Lower leg skin (tissue), 3 donors: ENCODE measurements at regions not wholly inside any gene's neighbourhood (a gene's known extent, or its start where the extent isn't known, plus 50 kb on each side); places are given as distances from the start of the nearest gene placed in this dataset.

Source experiments
- POLR2A ChIP-seq, 2 donors: fragments of 450-650 bp; IDR thresholded peaks; one replicate each; pipeline ENCODE4 v1.6.1; 2016 to 2017; ENCODE audit warnings: antibody characterized with exemption in 2 of 2, mild to moderate bottlenecking in 1 of 2, moderate library complexity in 1 of 2
- TF ChIP-seq, protein P1 (sequence below), 3 donors: fragments of 450-650 bp; IDR thresholded peaks; one replicate each; pipeline ENCODE4 v1.5.1; 2016; ENCODE audit warnings: antibody characterized with exemption in 3 of 3, mild to moderate bottlenecking in 3 of 3, moderate library complexity in 2 of 3

DNA sequence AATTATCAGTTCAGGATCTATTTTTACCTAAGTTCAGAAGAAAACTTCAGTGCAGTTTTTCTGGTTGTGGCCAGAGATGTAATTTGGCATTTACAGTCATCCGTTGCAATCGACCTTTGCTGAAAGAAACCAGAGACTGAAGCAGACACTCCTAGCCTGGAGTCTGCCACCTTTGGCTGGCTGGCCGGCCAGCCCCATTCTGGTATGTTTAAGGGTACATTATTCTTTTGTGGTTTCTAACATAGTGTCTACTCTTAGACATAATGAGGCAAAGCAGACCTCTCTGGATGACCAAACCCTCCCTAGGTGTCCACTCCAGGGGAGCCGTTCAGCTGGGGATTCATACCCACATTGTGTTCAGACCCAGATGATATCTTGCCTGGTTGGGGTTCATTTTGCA is 275.9 kb upstream of the TPM1 start:
- TF ChIP-seq, protein P1, sequence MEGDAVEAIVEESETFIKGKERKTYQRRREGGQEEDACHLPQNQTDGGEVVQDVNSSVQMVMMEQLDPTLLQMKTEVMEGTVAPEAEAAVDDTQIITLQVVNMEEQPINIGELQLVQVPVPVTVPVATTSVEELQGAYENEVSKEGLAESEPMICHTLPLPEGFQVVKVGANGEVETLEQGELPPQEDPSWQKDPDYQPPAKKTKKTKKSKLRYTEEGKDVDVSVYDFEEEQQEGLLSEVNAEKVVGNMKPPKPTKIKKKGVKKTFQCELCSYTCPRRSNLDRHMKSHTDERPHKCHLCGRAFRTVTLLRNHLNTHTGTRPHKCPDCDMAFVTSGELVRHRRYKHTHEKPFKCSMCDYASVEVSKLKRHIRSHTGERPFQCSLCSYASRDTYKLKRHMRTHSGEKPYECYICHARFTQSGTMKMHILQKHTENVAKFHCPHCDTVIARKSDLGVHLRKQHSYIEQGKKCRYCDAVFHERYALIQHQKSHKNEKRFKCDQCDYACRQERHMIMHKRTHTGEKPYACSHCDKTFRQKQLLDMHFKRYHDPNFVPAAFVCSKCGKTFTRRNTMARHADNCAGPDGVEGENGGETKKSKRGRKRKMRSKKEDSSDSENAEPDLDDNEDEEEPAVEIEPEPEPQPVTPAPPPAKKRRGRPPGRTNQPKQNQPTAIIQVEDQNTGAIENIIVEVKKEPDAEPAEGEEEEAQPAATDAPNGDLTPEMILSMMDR (IDR thresholded peaks at IDR 0.05): no peak
- no peak for TF ChIP-seq POLR2A (IDR thresholded peaks at IDR 0.05)
